Heart left ventricle (tissue), 16 donors: ENCODE measurements at regions not wholly inside any gene's neighbourhood (a gene's known extent, or its start where the extent isn't known, plus 50 kb on each side); places are given as distances from the start of the nearest gene placed in this dataset.

ENCODE experiments used
- ATAC-seq, 4 donors: fragments of 200-7000 bp; cut with Tn5 transposase; one replicate each; pipeline ENCODE4 v1.9.1; 2020 to 2022; ENCODE audit warnings: moderate library complexity in 4 of 4, mild to moderate bottlenecking in 3 of 4, moderate number of reproducible peaks in 1 of 4
- DNase-seq, 5 donors: peaks; one replicate each; pipeline ENCODE4 v3.0.0-alpha.2; 2020
- H3K27ac ChIP-seq, 12 donors: fragments of 200-600 bp; sonication (generic) in 4 of 12; one replicate each; pipeline versions ENCODE4 v1.5.0 to v1.8.0; 2016 to 2022; ENCODE audit warnings: mild to moderate bottlenecking in 2 of 12
- H3K27me3 ChIP-seq, 9 donors: fragments of 200-600 bp; sonication (generic) in 2 of 9; one replicate each; pipeline versions ENCODE4 v1.5.1 to v1.8.0; 2016 to 2022; ENCODE audit warnings: mild to moderate bottlenecking in 3 of 9
- H3K36me3 ChIP-seq, 9 donors: fragments of 200-600 bp; sonication (generic) in 2 of 9; one replicate each; pipeline versions ENCODE4 v1.5.0 to v1.8.0; 2018 to 2022; ENCODE audit warnings: mild to moderate bottlenecking in 2 of 9
- H3K4me1 ChIP-seq, 12 donors: fragments of 200-600 bp; sonication (generic) in 4 of 12; one replicate each; pipeline versions ENCODE4 v1.5.0 to v1.8.0; 2016 to 2022; ENCODE audit warnings: mild to moderate bottlenecking in 3 of 12
- H3K4me3 ChIP-seq, 12 donors: fragments of 200-600 bp; sonication (generic) in 4 of 12; one replicate each; pipeline versions ENCODE4 v1.5.0 to v1.8.0; 2017 to 2022; ENCODE audit warnings: mild to moderate bottlenecking in 9 of 12, moderate library complexity in 4 of 12
- H3K9me3 ChIP-seq, 12 donors: fragments of 200-600 bp; sonication (generic) in 4 of 12; one replicate each; pipeline versions ENCODE4 v1.5.0 to v1.8.0; 2016 to 2022; ENCODE audit warnings: mild to moderate bottlenecking in 1 of 12
- CTCF ChIP-seq, 12 donors: fragments of 200-600 bp; sonication (generic) in 4 of 12; IDR thresholded peaks; one replicate each; pipeline versions ENCODE4 v1.5.0 to v1.8.0; 2018 to 2022; ENCODE audit warnings: antibody characterized with exemption in 12 of 12, mild to moderate bottlenecking in 5 of 12
- POLR2A ChIP-seq, 2 donors: fragments of 450-650 bp; IDR thresholded peaks; one replicate each; pipeline ENCODE4 v1.6.1; 2017; ENCODE audit warnings: antibody characterized with exemption in 2 of 2, mild to moderate bottlenecking in 2 of 2, moderate library complexity in 2 of 2
- WGBS, 4 donors: extraction: QIAGEN DNeasy Blood & Tissue Kit in 2 of 4; methylation state at CpG; one replicate each; pipeline versions ENCODE4 v1.1.5 to v1.1.7; 2013 to 2018; 5-methylcytosine and 5-hydroxymethylcytosine counted together
- intact Hi-C, 10 donors: fragments of 100-400 bp; cut with DNase I; formaldehyde crosslinking; loops; one replicate each; pipeline versions ENCODE4 v1.11.1 to v1.14.2; 2022
- donor health status: ischemic (EF 13 %, LVEDD 7.1; RV severe dilation, severe dysfunction).
- donor health status: healthy with polysubstance abuse.
- donor health status: DM: no; HTN: yes; CAD: no.
- donor health status: DM: no; HTN: no; CAD: no.
- donor health status: ischemic (EF 25% LVEDD 6.9; RV normal size, moderate dysfunction).
- donor health status: ischemic (EF 25% LVEDD 5.7; RV mildly dilated, moderate dysfunction).
- donor health status: healthy.
- donor health status: DM: yes; HTN: yes; CAD: no.
- donor health status: ischemic (EF 35%, LVEDD 5.7; RV mildly dilated, moderate dysfunction).
- donor health status: nonischemic (EF 11% LVEDD 7.7; RV severe dilation, severe dysfunction).
- donor health status: DM: yes; HTN: yes; CAD: no.
- donor health status: PGD.
- donor health status: ischemic (EF 29% LVEDD 5.4; RV normal size, mild dysfunction).
- donor health status: nonischemic (EF 23%, LVEDD 6.1; RV moderate dilation, normal function).

- Histone ChIP-seq H3K4me3 (no peak overlapping the region), H3K36me3 (no peaks in the 10 kb centered on the region), H3K27me3 (peaks cover 0 to under 1% (median 0%) of the 10 kb centered on the region in 9 donors), H3K9me3 (peaks cover 0 to 6% (median 0%) of the 10 kb centered on the region in 12 donors), H3K27ac (no peak overlapping the region), H3K4me1 (no peaks in the 10 kb centered on the region)
- TF ChIP-seq CTCF (IDR thresholded peaks at IDR 0.05) (peak in 10 of 12 donors; percentile 9 to 46 (median 27)), POLR2A (IDR thresholded peaks at IDR 0.05) (no peak)
- intact Hi-C loops: loop anchor here in 1 of 10 donors (10.0 kb wide), 1 partner anchor 500 kb away; no protein-coding TSS in a partner anchor
- WGBS, 4 donors: 49 to 53% (median 51%) methylated on average over 5 of the region's 5 CpGs
- no peak for DNase-seq
- no peak for ATAC-seq
Observed at GRCh38 chr9:1604942-1605560, 410.1 kb upstream of the SMARCA2 start.

DNA sequence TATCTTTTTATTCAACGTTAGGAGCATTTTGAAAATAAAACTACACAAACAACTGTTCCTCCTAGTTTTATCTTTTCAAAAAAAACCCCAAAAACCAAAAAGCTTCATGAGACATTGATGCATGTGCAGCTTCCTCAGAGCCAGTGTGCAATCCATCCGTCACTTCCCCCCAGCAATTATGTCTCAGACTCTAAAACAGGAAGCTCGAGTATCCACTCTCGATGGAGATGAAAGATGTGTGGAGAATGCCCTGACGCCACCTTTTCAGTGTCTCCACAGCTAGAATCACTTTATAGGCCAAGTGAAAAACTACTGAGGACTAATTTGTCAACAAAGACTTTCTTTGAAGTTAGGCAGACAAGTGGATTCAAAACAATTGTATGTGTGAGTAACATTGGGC, 408.9 kb upstream of the SMARCA2 start:
- Histone ChIP-seq H3K9me3 (peaks cover 0 to 6% (median 0%) of the 10 kb centered on the region in 12 donors), H3K36me3 (no peaks in the 10 kb centered on the region), H3K4me3 (no peak overlapping the region), H3K4me1 (no peaks in the 10 kb centered on the region), H3K27ac (no peak overlapping the region), H3K27me3 (no peaks in the 10 kb centered on the region)
- ATAC-seq (no peak), DNase-seq (no peak)
- WGBS, 4 donors: 32 to 48% (median 35%) methylated on average over 5 of the region's 5 CpGs
- TF ChIP-seq CTCF (IDR thresholded peaks at IDR 0.05) (no peak), POLR2A (IDR thresholded peaks at IDR 0.05) (no peak)
- intact Hi-C loops: loop anchor here in 1 of 10 donors (10.0 kb wide), 1 partner anchor 501 kb away; no protein-coding TSS in a partner anchor

DNA sequence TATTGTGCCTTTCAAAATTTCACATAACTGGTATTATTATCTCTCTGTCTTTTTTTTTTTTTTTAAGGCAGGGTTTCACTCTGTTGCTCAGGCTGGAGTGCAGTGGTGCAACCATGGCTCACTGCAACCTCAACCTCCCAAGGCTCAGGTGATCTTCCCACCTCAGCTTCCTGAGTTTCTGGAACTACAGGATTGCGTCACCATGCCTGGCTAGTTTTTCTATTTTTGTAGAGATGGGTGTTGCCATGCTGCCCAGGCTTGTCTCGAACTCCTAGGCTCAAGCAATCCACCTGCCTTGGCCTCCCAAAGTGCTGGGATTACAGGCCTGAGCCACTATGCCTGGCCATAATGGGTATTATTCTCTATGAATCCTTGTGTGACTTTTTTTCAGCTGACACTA, 402.3 kb upstream of the SMARCA2 start:
- Histone ChIP-seq H3K36me3 (no peaks in the 10 kb centered on the region), H3K27ac (no peak overlapping the region), H3K9me3 (peaks cover 0 to 10% (median 0%) of the 10 kb centered on the region in 12 donors), H3K4me3 (no peak overlapping the region), H3K4me1 (no peaks in the 10 kb centered on the region), H3K27me3 (peaks cover 0 to 4% (median 0%) of the 10 kb centered on the region in 9 donors)
- WGBS, 4 donors: 51 to 74% (median 69%) methylated on average over 2 of the region's 2 CpGs
- intact Hi-C loops: no loop called here
- ATAC-seq (no peak), DNase-seq (no peak)
- no peak for TF ChIP-seq CTCF (IDR thresholded peaks at IDR 0.05)
- no peak for TF ChIP-seq POLR2A (IDR thresholded peaks at IDR 0.05)

DNA sequence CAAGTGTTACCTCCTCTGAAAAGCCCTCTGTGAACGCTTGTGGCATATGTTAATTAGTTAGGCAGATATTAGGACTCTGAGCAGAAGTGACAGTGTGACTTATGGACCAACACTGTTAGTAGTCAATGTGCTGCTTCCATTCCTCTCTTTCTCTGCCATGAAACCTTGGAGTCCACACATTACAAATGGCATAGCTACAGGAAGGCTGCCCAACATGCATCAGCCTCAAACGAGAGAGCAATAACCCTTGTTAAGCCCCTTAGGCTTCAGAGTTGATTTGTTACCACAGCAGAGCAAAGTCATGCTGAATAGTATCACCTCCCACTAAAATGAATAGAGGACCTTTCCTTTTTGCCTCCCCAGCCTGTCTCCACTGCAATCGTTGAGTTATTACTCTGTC, 397.7 kb upstream of the SMARCA2 start:
- intact Hi-C loops: no loop called here
- Histone ChIP-seq H3K4me3 (no peak overlapping the region), H3K27ac (no peak overlapping the region), H3K4me1 (no peaks in the 10 kb centered on the region), H3K9me3 (peaks cover 0 to 10% (median 0%) of the 10 kb centered on the region in 12 donors), H3K36me3 (no peaks in the 10 kb centered on the region), H3K27me3 (peaks cover 0 to 4% (median 0%) of the 10 kb centered on the region in 9 donors)
- DNase-seq: no peak
- WGBS, 4 donors: 60 to 77% (median 71%) methylated on average over 3 of the region's 3 CpGs
- no peak for TF ChIP-seq POLR2A (IDR thresholded peaks at IDR 0.05)
- ATAC-seq: no peak
